NB4 (cell line): ENCODE measurements at regions not wholly inside any gene's neighbourhood (a gene's known extent, or its start where the extent isn't known, plus 50 kb on each side); places are given as distances from the start of the nearest gene placed in this dataset.
"Not testable (repeated sequence)": the region's sequence is repeated elsewhere in the genome, so short reads cannot be mapped to it uniquely, and the experiment has no call there.

ENCODE experiments used
- CTCF ChIP-seq: IDR thresholded peaks from one replicate; pipeline ENCODE4 v1.5.1; 2012; ENCODE audit warnings: low read depth, low read length
- MAX ChIP-seq: IDR thresholded peaks from 2 replicates; pipeline ENCODE4 v1.6.1; 2011; ENCODE audit warnings: low read depth, low read length
- MYC ChIP-seq: IDR thresholded peaks from 2 replicates; pipeline ENCODE4 v1.6.1; 2011; ENCODE audit warnings: low read depth, low read length
- POLR2A ChIP-seq: IDR thresholded peaks from 2 replicates; pipeline ENCODE4 v1.6.1; 2011; ENCODE audit warnings: mild to moderate bottlenecking; ENCODE audit not compliant: insufficient read length; ENCODE audit errors: extremely low read depth

GRCh38 chr2:110313032-110313431 is 100.7 kb upstream of the MTLN start:
- TF ChIP-seq CTCF, POLR2A, MAX, MYC: not testable (repeated sequence)
